Suprapubic skin (tissue), 4 donors: ENCODE measurements at regions not wholly inside any gene's neighbourhood (a gene's known extent, or its start where the extent isn't known, plus 50 kb on each side); places are given as distances from the start of the nearest gene placed in this dataset.

Source experiments
- CTCF ChIP-seq, 2 donors: fragments of 200-600 bp in 1 of 2; fragments of 450-650 bp in 1 of 2; sonication (generic) in 1 of 2; IDR thresholded peaks; one replicate each; pipeline ENCODE4 v1.5.1; 2016 to 2019; ENCODE audit warnings: antibody characterized with exemption in 2 of 2, mild to moderate bottlenecking in 1 of 2, moderate library complexity in 1 of 2
- EP300 ChIP-seq: sonication (generic); formaldehyde crosslinking; IDR thresholded peaks from one replicate; pipeline ENCODE4 v1.6.1; 2017; ENCODE audit warnings: antibody characterized with exemption
- POLR2A ChIP-seq, 2 donors: fragments of 450-650 bp; IDR thresholded peaks; one replicate each; pipeline ENCODE4 v1.6.1; 2017; ENCODE audit warnings: antibody characterized with exemption in 2 of 2, mild to moderate bottlenecking in 2 of 2, moderate library complexity in 2 of 2
- POLR2AphosphoS5 ChIP-seq, 3 donors: sonication (generic); formaldehyde crosslinking; IDR thresholded peaks; one replicate each; pipeline ENCODE4 v1.6.1; 2017; ENCODE audit warnings: antibody characterized with exemption in 3 of 3

GRCh38 chr1:234660536-234661316, 50.7 kb upstream of the IRF2BP2 start:
- TF ChIP-seq CTCF (IDR thresholded peaks at IDR 0.05) (no peak), POLR2AphosphoS5 (IDR thresholded peaks at IDR 0.05) (no peak), POLR2A (IDR thresholded peaks at IDR 0.05) (no peak), EP300 (no peak)
